ENCODE measurements at regions not wholly inside any gene's neighbourhood (a gene's known extent, or its start where the extent isn't known, plus 50 kb on each side); places are given as distances from the start of the nearest gene placed in this dataset.
"Not testable (repeated sequence)": the region's sequence is repeated elsewhere in the genome, so short reads cannot be mapped to it uniquely, and the experiment has no call there.

GRCh38 chr2:12533337-12534005 lies 183.3 kb upstream of the TRIB2 start:
- no peak for DNase-seq

GRCh38 chr2:12534646-12535263 lies 182.0 kb upstream of the TRIB2 start:
- DNase-seq = no peak

- DNase-seq = no peak
Observed at GRCh38 chr2:12536976-12537375, 179.8 kb upstream of the TRIB2 start.

- DNase-seq = no peak
Observed at GRCh38 chr2:12538138-12538694, 178.5 kb upstream of the TRIB2 start.

- no peak for DNase-seq
Observed at GRCh38 chr2:12539336-12539735, 177.4 kb upstream of the TRIB2 start.

- DNase-seq = no peak
Observed at GRCh38 chr2:12539776-12540562, 176.8 kb upstream of the TRIB2 start.

GRCh38 chr2:12543076-12543977 lies 173.4 kb upstream of the TRIB2 start:
- DNase-seq = no peak

GRCh38 chr2:12543978-12544558 lies 172.7 kb upstream of the TRIB2 start:
- no peak for DNase-seq

- DNase-seq = no peak
Observed at GRCh38 chr2:12547566-12548170, 169.1 kb upstream of the TRIB2 start.

GRCh38 chr2:12548906-12549305 lies 167.8 kb upstream of the TRIB2 start:
- no peak for DNase-seq

GRCh38 chr2:12549641-12550040 lies 167.1 kb upstream of the TRIB2 start:
- no peak for DNase-seq

GRCh38 chr2:12552092-12552491 lies 164.6 kb upstream of the TRIB2 start:
- DNase-seq = no peak

- no peak for DNase-seq
Observed at GRCh38 chr2:12554224-12555011, 162.3 kb upstream of the TRIB2 start.

- no peak for DNase-seq
Observed at GRCh38 chr2:12555012-12555645, 161.6 kb upstream of the TRIB2 start.

- DNase-seq = no peak
Observed at GRCh38 chr2:12556762-12557161, 160.0 kb upstream of the TRIB2 start.

GRCh38 chr2:12557688-12558087 lies 159.0 kb upstream of the TRIB2 start:
- DNase-seq = no peak

GRCh38 chr2:12558519-12558918 lies 158.2 kb upstream of the TRIB2 start:
- DNase-seq = no peak

- no peak for DNase-seq
Observed at GRCh38 chr2:12560618-12561017, 156.1 kb upstream of the TRIB2 start.

- no peak for DNase-seq
Observed at GRCh38 chr2:12567411-12567810, 149.3 kb upstream of the TRIB2 start.

- not testable (repeated sequence) for DNase-seq
Observed at GRCh38 chr2:12569510-12569909, 147.2 kb upstream of the TRIB2 start.
